Kidney epithelial cell (primary cell): ENCODE measurements at regions not wholly inside any gene's neighbourhood (a gene's known extent, or its start where the extent isn't known, plus 50 kb on each side); places are given as distances from the start of the nearest gene placed in this dataset.

ENCODE experiments used
- DNase-seq: peaks from one replicate; pipeline ENCODE4 v3.0.0-alpha.2; 2010; ENCODE audit warnings: low read depth
- H3K27me3 ChIP-seq: 2 replicates; pipeline ENCODE4 v1.6.0; 2011; ENCODE audit warnings: low read length; ENCODE audit not compliant: control insufficient read depth, insufficient read depth
- H3K36me3 ChIP-seq: 2 replicates; pipeline ENCODE4 v1.5.1; 2011; ENCODE audit warnings: low read length; ENCODE audit not compliant: control insufficient read depth, insufficient read depth
- H3K4me3 ChIP-seq: 2 replicates; pipeline ENCODE4 v1.5.1; 2011; ENCODE audit warnings: low read depth, mild to moderate bottlenecking, control low read depth, low read length
- TF ChIP-seq, protein P1 (sequence below): IDR thresholded peaks from 2 replicates; pipeline ENCODE4 v1.5.1; 2011; ENCODE audit warnings: mild to moderate bottlenecking, moderate library complexity, low read length, control low read depth, inconsistent platforms; ENCODE audit not compliant: insufficient read depth, poor library complexity, severe bottlenecking

GRCh38 chr15:97259943-97260342, 700.6 kb upstream of the ARRDC4 start:
- TF ChIP-seq, protein P1, sequence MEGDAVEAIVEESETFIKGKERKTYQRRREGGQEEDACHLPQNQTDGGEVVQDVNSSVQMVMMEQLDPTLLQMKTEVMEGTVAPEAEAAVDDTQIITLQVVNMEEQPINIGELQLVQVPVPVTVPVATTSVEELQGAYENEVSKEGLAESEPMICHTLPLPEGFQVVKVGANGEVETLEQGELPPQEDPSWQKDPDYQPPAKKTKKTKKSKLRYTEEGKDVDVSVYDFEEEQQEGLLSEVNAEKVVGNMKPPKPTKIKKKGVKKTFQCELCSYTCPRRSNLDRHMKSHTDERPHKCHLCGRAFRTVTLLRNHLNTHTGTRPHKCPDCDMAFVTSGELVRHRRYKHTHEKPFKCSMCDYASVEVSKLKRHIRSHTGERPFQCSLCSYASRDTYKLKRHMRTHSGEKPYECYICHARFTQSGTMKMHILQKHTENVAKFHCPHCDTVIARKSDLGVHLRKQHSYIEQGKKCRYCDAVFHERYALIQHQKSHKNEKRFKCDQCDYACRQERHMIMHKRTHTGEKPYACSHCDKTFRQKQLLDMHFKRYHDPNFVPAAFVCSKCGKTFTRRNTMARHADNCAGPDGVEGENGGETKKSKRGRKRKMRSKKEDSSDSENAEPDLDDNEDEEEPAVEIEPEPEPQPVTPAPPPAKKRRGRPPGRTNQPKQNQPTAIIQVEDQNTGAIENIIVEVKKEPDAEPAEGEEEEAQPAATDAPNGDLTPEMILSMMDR: no peak
- Histone ChIP-seq H3K4me3 (no peak overlapping the region), H3K36me3 (no peaks in the 10 kb centered on the region), H3K27me3 (no peaks in the 10 kb centered on the region)
- DNase-seq: no peak

- DNase-seq: no peak
- no peaks in the 10 kb centered on the region for H3K36me3 ChIP-seq
- TF ChIP-seq, protein P1: no peak
These were observed 659.3 kb upstream of the ARRDC4 start for GRCh38 chr15:97301166-97301565.

GRCh38 chr15:97316362-97316761, 644.1 kb upstream of the ARRDC4 start:
- H3K27me3 ChIP-seq: no peaks in the 10 kb centered on the region
- no peak for DNase-seq

More at GRCh38 chr15:97301166-97301565, 659.3 kb upstream of the ARRDC4 start:
- Histone ChIP-seq H3K4me3 (no peak overlapping the region), H3K27me3 (no peaks in the 10 kb centered on the region)

DNA sequence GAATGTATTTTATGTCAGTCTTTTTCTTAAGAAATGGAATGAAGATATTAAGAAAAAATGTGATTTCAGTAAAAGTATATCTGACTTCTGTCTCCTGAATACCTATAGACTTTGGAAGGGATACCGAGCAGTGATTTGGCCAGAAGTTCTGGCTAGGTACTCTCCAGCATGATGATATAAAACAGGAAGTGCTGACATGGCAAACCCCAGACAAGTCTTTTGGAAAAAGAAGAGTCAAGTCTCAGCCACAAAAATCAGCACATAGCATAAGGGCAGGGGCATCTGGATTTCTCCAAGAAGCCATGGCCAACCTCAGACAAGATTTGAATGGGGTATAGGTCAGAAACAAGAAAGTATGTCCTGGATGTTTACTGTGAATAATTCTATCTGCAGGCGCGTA, 643.3 kb upstream of the ARRDC4 start:
- H3K4me3 ChIP-seq: no peak overlapping the region
- H3K36me3 ChIP-seq: no peaks in the 10 kb centered on the region
- no peak for DNase-seq
- H3K27me3 ChIP-seq: no peaks in the 10 kb centered on the region
- TF ChIP-seq, protein P1: no peak

More at GRCh38 chr15:97316362-97316761, 644.1 kb upstream of the ARRDC4 start:
- no peak overlapping the region for H3K4me3 ChIP-seq
- H3K36me3 ChIP-seq: no peaks in the 10 kb centered on the region
- TF ChIP-seq, protein P1: no peak

DNA sequence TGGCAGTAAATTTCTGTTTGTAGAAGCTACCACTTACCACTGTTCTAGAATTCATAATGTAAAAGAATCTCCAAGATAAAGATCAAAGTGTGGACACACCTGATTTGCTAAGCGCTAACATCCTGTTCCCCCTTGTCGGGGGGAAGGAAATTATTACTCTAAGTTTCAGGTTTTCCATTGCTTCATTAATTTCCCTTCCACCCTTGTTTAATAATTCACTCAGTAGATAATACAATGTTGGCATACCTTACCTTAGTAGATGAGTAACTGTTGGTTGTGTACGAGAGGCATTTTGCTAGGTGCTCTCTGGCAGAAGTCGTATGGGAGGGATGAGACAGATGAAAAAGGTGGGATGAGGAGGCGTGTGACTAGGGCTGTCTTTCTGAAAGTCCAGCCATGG, 641.2 kb upstream of the ARRDC4 start:
- TF ChIP-seq, protein P1: no peak
- DNase-seq: peak; percentile 63
- no peak overlapping the region for H3K4me3 ChIP-seq
- H3K36me3 ChIP-seq: no peaks in the 10 kb centered on the region
- no peaks in the 10 kb centered on the region for H3K27me3 ChIP-seq

DNA sequence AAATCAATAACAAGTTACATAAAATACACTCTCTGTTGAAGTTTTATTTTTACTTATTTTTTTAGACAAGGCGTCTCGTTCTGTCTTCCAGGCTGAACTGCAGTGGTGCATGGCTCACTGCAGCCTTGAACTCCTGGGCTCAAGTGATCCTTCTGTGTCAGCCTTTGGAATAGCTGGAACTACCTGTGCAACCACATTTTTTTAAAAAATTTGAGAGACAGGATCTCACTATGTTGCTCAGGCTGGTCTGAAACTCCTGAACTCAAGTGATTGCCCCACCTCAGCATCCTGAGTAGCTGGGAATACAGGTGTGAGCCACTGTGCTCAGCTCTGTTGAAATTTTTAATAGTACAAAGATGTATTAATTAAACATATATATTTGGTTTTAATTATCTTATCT, 614.3 kb upstream of the ARRDC4 start:
- Histone ChIP-seq H3K4me3 (no peak overlapping the region), H3K27me3 (no peaks in the 10 kb centered on the region), H3K36me3 (no peaks in the 10 kb centered on the region)
- no peak for DNase-seq
- TF ChIP-seq, protein P1: no peak
